ENCODE measurements at regions not wholly inside any gene's neighbourhood (a gene's known extent, or its start where the extent isn't known, plus 50 kb on each side); places are given as distances from the start of the nearest gene placed in this dataset.

- Histone ChIP-seq H3K4me3 (replicated peaks; ENCODE audit: low read depth, low read length) (no peak overlapping the region), H3K27me3 (replicated peaks; ENCODE audit: control insufficient read depth, insufficient read depth, low read length) (no peaks in the 10 kb centered on the region), H3K36me3 (ENCODE audit: control insufficient read depth, insufficient read depth, low read length) (no peaks in the 10 kb centered on the region)
- DNase-seq (ENCODE audit: extremely low read depth, insufficient read length) = no peak
- no peak for TF ChIP-seq CTCF (IDR thresholded peaks at IDR 0.05; ENCODE audit: insufficient read depth, low read length, poor library complexity, severe bottlenecking)
Observed at GRCh38 chrX:120752431-120753082, 122.7 kb upstream of the C1GALT1C1 start.

GRCh38 chrX:120751683-120752082 lies 121.8 kb upstream of the C1GALT1C1 start:
- no peak for DNase-seq (ENCODE audit: extremely low read depth, insufficient read length)
- no peak overlapping the region for H3K4me3 ChIP-seq (replicated peaks; ENCODE audit: low read depth, low read length)
- TF ChIP-seq CTCF (IDR thresholded peaks at IDR 0.05; ENCODE audit: insufficient read depth, low read length, poor library complexity, severe bottlenecking) = no peak
- H3K36me3 ChIP-seq (ENCODE audit: control insufficient read depth, insufficient read depth, low read length) = no peaks in the 10 kb centered on the region
- H3K27me3 ChIP-seq (replicated peaks; ENCODE audit: control insufficient read depth, insufficient read depth, low read length) = no peaks in the 10 kb centered on the region

- DNase-seq (ENCODE audit: extremely low read depth, insufficient read length) = no peak
- no peaks in the 10 kb centered on the region for H3K27me3 ChIP-seq (replicated peaks; ENCODE audit: control insufficient read depth, insufficient read depth, low read length)
- TF ChIP-seq CTCF (IDR thresholded peaks at IDR 0.05; ENCODE audit: insufficient read depth, low read length, poor library complexity, severe bottlenecking) = no peak
Observed at GRCh38 chrX:120750381-120750780, 120.5 kb upstream of the C1GALT1C1 start.

GRCh38 chrX:120749141-120749846 lies 119.4 kb upstream of the C1GALT1C1 start:
- TF ChIP-seq CTCF (IDR thresholded peaks at IDR 0.05; ENCODE audit: insufficient read depth, low read length, poor library complexity, severe bottlenecking) = no peak
- H3K36me3 ChIP-seq (ENCODE audit: control insufficient read depth, insufficient read depth, low read length) = no peaks in the 10 kb centered on the region
- peak; percentile 39 for DNase-seq (ENCODE audit: extremely low read depth, insufficient read length)
- H3K4me3 ChIP-seq (replicated peaks; ENCODE audit: low read depth, low read length) = no peak overlapping the region
- no peaks in the 10 kb centered on the region for H3K27me3 ChIP-seq (replicated peaks; ENCODE audit: control insufficient read depth, insufficient read depth, low read length)

More at GRCh38 chrX:120750381-120750780, 120.5 kb upstream of the C1GALT1C1 start:
- Histone ChIP-seq H3K36me3 (ENCODE audit: control insufficient read depth, insufficient read depth, low read length) (no peaks in the 10 kb centered on the region), H3K4me3 (replicated peaks; ENCODE audit: low read depth, low read length) (no peak overlapping the region)

GRCh38 chrX:120746153-120746552 lies 116.3 kb upstream of the C1GALT1C1 start:
- H3K36me3 ChIP-seq (ENCODE audit: control insufficient read depth, insufficient read depth, low read length) = no peaks in the 10 kb centered on the region
- no peak for TF ChIP-seq CTCF (IDR thresholded peaks at IDR 0.05; ENCODE audit: insufficient read depth, low read length, poor library complexity, severe bottlenecking)
- DNase-seq (ENCODE audit: extremely low read depth, insufficient read length) = no peak
- no peaks in the 10 kb centered on the region for H3K27me3 ChIP-seq (replicated peaks; ENCODE audit: control insufficient read depth, insufficient read depth, low read length)
- no peak overlapping the region for H3K4me3 ChIP-seq (replicated peaks; ENCODE audit: low read depth, low read length)

Data from GM06990 (cell line).